ENCODE measurements at regions not wholly inside any gene's neighbourhood (a gene's known extent, or its start where the extent isn't known, plus 50 kb on each side); places are given as distances from the start of the nearest gene placed in this dataset.

- Histone ChIP-seq H3K27ac (ENCODE audit: control insufficient read depth, insufficient read depth, low read length) (no peak overlapping the region), H3K27me3 (ENCODE audit: control insufficient read depth, extremely low read depth, insufficient read depth, low read length) (no peaks in the 10 kb centered on the region), H3K36me3 (ENCODE audit: control insufficient read depth in 2 of 2, extremely low read depth in 1 of 2, insufficient read depth in 2 of 2, low read length in 2 of 2) (no peaks in the 10 kb centered on the region), H3K9me3 (ENCODE audit: control insufficient read depth, low read depth, low read length) (no peaks in the 10 kb centered on the region), H4K20me1 (ENCODE audit: control insufficient read depth, extremely low read depth, insufficient read depth, low read length) (no peaks in the 10 kb centered on the region), H2AFZ (ENCODE audit: control insufficient read depth, low read length) (no peak overlapping the region), H3K4me3 (ENCODE audit: control insufficient read depth in 2 of 3, extremely low read depth in 1 of 3, insufficient read depth in 2 of 3, low read depth in 1 of 3, low read length in 3 of 3) (no peak overlapping the region), H3K4me1 (ENCODE audit: control insufficient read depth, extremely low read depth, insufficient read depth, low read length) (no peaks in the 10 kb centered on the region), H3K79me2 (ENCODE audit: control insufficient read depth, insufficient read depth, low read length) (no peaks in the 10 kb centered on the region), H3K4me2 (ENCODE audit: control insufficient read depth, extremely low read depth, insufficient read depth, low read depth, low read length) (no peak overlapping the region), H3K9me1 (ENCODE audit: control insufficient read depth, extremely low read depth, insufficient read depth, low read length) (no peaks in the 10 kb centered on the region), H3K9ac (ENCODE audit: control insufficient read depth, extremely low read depth, insufficient read depth, low read length) (no peak overlapping the region)
- TF ChIP-seq CTCF (optimal IDR thresholded peaks at IDR 0.05 in 1 of 3, IDR thresholded peaks at IDR 0.05 in 1 of 3, conservative IDR thresholded peaks at IDR 0.05 in 1 of 3; ENCODE audit: extremely low read depth in 1 of 3, insufficient read depth in 2 of 3, low read length in 3 of 3) (no peak), EZH2 (IDR thresholded peaks at IDR 0.05; ENCODE audit: low read length) (no peak)
- no peak for DNase-seq (ENCODE audit: low read depth, low spot score)
- dilution Hi-C loops (cut with MboI; ENCODE audit: extremely low pct_ligation_motif_present, low sequenced_read_pairs) = no loop called here
- no peak for FAIRE-seq
Measured at GRCh38 chr1:30146448-30146847, 576.9 kb downstream of the MATN1 start.

- Histone ChIP-seq H3K4me1 (ENCODE audit: control insufficient read depth, extremely low read depth, insufficient read depth, low read length) (no peaks in the 10 kb centered on the region), H3K27ac (ENCODE audit: control insufficient read depth, insufficient read depth, low read length) (no peak overlapping the region), H4K20me1 (ENCODE audit: control insufficient read depth, extremely low read depth, insufficient read depth, low read length) (no peaks in the 10 kb centered on the region), H3K27me3 (ENCODE audit: control insufficient read depth, extremely low read depth, insufficient read depth, low read length) (no peaks in the 10 kb centered on the region), H3K36me3 (ENCODE audit: control insufficient read depth in 2 of 2, extremely low read depth in 1 of 2, insufficient read depth in 2 of 2, low read length in 2 of 2) (no peaks in the 10 kb centered on the region), H3K9me1 (ENCODE audit: control insufficient read depth, extremely low read depth, insufficient read depth, low read length) (no peaks in the 10 kb centered on the region), H3K9ac (ENCODE audit: control insufficient read depth, extremely low read depth, insufficient read depth, low read length) (no peak overlapping the region), H3K9me3 (ENCODE audit: control insufficient read depth, low read depth, low read length) (no peaks in the 10 kb centered on the region), H3K4me3 (ENCODE audit: control insufficient read depth in 2 of 3, extremely low read depth in 1 of 3, insufficient read depth in 2 of 3, low read depth in 1 of 3, low read length in 3 of 3) (no peak overlapping the region), H3K79me2 (ENCODE audit: control insufficient read depth, insufficient read depth, low read length) (no peaks in the 10 kb centered on the region), H3K4me2 (ENCODE audit: control insufficient read depth, extremely low read depth, insufficient read depth, low read depth, low read length) (no peak overlapping the region), H2AFZ (ENCODE audit: control insufficient read depth, low read length) (no peak overlapping the region)
- dilution Hi-C loops (cut with MboI; ENCODE audit: extremely low pct_ligation_motif_present, low sequenced_read_pairs) = no loop called here
- FAIRE-seq (no peak), DNase-seq (ENCODE audit: low read depth, low spot score) (no peak)
- TF ChIP-seq CTCF (optimal IDR thresholded peaks at IDR 0.05 in 1 of 3, IDR thresholded peaks at IDR 0.05 in 1 of 3, conservative IDR thresholded peaks at IDR 0.05 in 1 of 3; ENCODE audit: extremely low read depth in 1 of 3, insufficient read depth in 2 of 3, low read length in 3 of 3) (no peak), EZH2 (IDR thresholded peaks at IDR 0.05; ENCODE audit: low read length) (no peak)
Measured at GRCh38 chr1:30145723-30146303, 577.6 kb downstream of the MATN1 start.

Data from keratinocyte (primary cell).